Inferior parietal cortex (tissue), 1 donor: ENCODE measurements at regions not wholly inside any gene's neighbourhood (a gene's known extent, or its start where the extent isn't known, plus 50 kb on each side); places are given as distances from the start of the nearest gene placed in this dataset.
"Not testable (repeated sequence)": the region's sequence is repeated elsewhere in the genome, so short reads cannot be mapped to it uniquely, and the experiment has no call there.

Experiments
- DNase-seq: peaks from one replicate; pipeline ENCODE4 v3.0.0-alpha.2; 2016; ENCODE audit errors: extremely low spot score

DNA sequence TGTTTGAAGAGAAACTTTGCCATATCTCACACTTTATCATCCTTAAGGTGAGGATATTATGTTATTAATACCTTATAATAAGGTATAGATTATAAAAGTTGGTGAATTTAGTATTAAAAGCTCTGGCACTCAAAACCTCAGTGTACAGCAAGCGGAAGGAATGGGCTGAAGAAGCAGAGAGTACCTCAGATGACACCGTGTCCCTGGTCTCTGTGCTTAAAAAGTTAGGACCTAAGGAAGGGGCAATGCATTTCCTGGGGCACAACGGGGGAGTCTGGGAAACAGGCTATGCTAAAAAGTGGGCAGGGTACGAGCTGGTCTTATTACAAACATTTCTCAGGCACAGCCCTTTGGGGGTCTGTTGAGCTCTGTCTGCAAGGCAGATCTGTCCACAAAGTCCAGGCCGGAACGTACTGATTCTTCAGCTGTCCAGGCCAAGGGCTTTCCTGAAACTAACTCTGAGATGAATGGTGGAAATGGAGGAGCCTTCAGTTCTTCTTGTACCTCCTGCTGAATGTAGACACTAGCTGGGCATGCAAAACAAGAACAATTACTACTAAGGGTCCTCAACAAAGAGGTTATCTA, 202.7 kb downstream of the POM121L12 start:
- no peak for DNase-seq

GRCh38 chr7:53239151-53239550, 203.7 kb downstream of the POM121L12 start:
- not testable (repeated sequence) for DNase-seq

DNA sequence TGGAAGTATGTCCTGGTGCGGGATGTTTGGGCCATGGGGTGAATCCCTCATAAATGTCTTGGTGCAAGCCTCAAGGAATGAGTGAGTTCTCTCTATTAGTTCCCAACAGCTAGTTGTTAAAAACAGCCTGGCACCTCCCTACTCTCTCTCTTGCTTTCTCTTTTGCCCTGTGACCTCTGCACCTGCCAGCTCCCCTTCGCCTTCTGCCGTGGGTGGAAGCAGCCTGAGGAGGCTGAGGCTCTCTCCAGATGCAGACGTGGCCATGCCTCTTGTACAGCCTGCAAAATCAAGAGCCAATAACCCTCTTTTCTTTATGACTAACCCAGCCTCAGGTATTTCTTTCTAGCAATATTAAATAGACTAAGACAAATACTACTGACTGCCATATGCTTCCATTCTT, 210.3 kb downstream of the POM121L12 start:
- no peak for DNase-seq

DNA sequence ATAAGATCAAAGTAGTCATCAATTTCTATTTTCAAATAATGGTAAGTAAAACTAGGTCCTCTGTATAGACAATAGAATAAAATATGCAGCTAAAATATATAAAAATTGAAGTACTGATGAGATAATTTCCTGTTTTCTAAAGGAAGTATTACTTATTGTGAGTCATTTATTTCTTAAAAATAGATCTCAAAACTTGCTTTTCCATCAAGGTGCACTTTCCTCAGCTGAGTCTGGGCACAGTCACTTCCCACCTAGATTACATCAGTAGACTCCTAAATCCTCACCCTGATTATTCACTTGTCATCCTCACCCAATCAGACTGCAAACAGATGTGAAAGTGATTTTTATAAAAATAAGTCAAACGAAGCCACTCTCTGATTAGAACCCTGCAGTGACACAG, 211.5 kb downstream of the POM121L12 start:
- no peak for DNase-seq

GRCh38 chr7:53252539-53252938, 217.1 kb downstream of the POM121L12 start:
- DNase-seq, result no peak

DNA sequence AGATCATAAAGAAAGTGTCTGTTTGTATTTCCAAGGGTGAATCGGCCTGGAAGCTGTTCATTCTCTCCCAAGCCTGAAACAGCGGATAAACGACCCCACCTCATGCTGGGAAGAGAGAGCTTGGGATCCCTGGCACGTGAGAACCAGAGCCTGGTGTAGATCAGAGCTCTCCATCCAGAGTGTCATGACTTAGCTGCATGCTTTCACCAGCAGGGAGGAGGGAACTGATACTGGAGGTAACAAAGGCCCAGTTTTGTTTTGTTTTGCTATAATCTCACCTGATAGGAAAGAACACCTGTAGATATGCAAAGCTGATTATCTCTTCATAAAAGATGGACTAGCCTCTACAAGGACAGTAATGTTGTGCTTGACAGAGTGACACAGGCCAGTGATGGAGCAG, 236.6 kb downstream of the POM121L12 start:
- DNase-seq, result no peak

DNA sequence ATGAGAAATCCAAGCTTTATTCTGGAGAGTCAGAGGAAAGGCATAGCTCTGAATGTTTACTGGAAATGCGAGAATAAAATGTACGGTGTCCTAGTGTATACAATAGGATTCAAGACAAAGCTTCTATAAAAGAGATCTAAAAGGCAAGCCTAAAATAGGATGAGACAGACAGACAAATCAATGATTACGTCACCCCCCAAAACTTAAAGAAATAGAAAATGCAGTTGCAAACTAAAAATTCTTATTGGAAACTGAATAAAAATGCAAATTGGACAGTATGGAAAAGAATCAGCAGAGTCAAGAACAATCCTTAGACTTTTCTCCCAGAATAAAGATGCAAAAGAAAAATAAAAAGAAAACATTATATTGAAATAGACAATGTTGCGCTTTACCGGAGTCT, 245.9 kb downstream of the POM121L12 start:
- no peak for DNase-seq

DNA sequence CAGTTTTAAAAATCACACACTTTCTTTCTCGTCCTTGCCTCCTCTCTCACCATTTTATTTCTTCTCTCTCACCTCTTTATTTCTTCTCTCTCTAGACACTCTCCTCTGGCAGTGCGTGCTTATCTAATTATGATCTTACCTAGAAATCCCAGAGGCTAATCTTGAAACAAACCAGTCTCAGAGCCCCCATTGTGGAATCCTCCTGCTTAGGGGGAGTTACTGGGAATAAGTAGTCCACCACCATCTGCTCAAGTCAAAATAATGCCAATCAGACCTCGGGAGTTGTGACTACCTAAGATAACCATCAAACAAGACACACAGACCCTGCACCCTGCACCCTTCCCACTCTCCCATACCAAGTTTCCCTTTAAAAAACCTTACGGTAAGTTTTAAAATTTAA, 256.9 kb downstream of the POM121L12 start:
- no peak for DNase-seq

GRCh38 chr7:53302496-53303246, 267.2 kb downstream of the POM121L12 start:
- no peak for DNase-seq

DNA sequence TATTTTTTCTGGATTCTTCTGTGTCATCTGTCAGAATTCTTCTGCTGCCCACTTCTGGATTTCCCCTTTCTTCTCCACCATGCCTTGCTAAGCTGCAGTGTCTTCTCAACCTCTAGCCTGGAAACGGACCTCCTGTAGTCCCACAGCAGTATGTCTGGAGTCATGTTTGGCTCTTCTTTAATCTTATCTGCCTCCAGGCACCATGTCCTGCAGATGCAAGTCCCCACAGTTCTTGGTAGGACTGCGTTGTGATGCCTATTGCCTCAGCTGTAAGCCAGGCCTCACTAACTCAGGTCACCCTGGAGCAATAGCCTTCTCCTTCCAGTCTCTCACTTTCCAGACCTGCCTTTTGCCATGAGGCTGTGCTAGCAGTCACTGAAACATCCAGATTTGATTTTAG, 268.3 kb downstream of the POM121L12 start:
- no peak for DNase-seq

- DNase-seq, result no peak
These were observed 271.4 kb downstream of the POM121L12 start for GRCh38 chr7:53306846-53307245.

DNA sequence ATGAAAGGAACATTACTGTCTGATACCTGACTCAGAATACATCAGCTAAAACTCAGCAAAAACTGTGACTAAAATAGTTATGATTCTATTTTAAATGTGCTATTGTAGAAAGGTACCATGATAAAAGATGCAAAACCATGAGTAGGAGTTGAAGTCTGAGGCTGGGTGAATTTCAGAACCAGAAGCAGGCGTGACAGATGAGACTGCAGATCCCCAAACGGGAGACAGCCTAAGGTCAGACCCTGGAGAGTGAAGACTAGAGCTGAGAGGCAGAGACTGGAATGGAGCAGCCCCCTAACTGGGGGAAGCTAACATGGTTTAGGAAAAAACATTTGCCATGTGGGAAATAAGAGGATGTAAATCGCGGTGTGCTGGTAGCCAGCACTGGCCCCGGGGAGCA, 275.8 kb downstream of the POM121L12 start:
- DNase-seq, result no peak

DNA sequence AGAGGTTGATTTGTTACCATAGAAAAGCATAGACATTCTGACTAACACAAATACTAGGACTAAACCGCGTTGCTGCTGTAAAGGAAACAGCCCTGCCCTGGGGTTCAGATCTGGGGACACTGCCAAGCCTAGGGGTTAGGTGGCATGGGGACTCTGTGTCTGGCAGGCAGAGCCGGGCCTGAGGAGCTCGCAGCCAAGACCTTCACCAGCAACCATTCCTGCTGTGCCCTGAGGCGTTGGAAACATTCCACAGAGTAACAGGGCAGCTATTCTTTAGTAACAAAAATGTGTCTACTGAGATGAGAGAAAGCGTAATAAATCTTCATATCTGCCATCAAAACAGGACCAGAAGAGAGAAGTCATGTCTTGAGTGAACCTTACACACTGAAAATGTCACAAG, 280.5 kb downstream of the POM121L12 start:
- DNase-seq, result no peak

GRCh38 chr7:53318566-53318965, 283.1 kb downstream of the POM121L12 start:
- DNase-seq, result no peak

- DNase-seq, result no peak
These were observed 289.6 kb downstream of the POM121L12 start for GRCh38 chr7:53325061-53325460.

- no peak for DNase-seq
These were observed 291.2 kb downstream of the POM121L12 start for GRCh38 chr7:53326634-53327033.

DNA sequence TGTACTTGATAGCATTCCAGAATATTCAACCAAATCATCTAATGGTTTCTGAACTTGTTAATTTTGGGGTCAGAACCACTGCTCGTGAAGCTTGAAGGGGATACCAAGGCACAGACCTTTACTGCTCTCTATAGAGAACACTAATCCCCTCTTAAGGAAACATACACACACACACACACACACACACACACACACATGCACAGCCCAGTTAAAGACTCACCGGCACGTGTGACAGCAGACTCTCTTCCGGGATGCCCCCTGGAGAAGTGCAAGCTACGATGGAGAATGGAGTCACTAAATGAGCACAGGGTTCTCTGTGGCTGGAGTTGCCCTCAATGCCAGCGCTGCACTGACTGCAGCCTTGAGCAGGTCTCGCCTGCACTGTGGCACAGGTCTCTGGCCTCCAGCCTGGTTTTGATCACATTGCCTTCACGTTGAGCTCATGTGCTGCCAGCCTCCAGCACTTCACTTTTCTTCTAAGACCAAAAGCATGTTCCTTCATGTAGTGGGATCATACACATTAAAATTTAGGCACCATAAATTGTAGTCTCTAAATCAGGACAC, 300.8 kb downstream of the POM121L12 start:
- DNase-seq, result no peak

DNA sequence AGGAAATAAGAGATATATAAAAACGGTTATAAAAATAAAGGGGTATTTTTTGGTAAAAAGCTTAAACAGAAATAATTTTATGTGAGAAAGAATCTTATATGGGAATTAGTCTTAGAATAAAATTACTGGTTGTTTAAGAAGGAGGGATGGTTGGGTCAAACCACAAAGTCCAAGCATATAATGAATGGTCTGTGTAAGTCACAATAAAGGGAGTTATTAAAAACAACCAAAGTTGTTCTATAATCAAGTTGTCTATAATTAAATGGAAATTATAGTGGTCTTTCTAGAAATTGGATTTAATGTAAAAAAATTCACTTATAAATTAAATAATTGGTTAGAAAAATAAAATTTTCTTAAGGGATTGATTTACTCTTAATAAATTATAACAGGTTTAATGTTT, 304.8 kb downstream of the POM121L12 start:
- DNase-seq, result no peak

DNA sequence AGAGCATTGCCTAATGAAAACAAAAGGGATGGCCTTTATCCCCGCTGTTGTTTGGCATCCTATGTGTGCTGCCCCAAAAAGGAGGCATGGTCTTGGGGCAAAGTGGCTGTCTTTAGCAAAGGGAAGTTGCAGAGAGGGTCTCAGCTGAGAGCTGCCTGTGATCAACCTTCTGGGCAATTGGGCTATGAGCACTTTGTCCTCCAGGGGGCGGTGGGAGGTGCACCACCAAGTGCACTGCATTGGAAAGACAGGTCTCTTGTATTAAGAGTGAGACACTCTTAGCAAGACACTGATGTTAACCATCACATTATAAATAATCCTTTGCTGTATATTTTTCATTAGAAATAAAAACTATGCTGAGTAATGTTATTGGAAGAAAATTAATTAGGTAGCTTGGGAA, 314.8 kb downstream of the POM121L12 start:
- no peak for DNase-seq

- DNase-seq, result no peak
These were observed 316.2 kb downstream of the POM121L12 start for GRCh38 chr7:53351681-53352080.

GRCh38 chr7:53358269-53358668, 322.8 kb downstream of the POM121L12 start:
- no peak for DNase-seq

DNA sequence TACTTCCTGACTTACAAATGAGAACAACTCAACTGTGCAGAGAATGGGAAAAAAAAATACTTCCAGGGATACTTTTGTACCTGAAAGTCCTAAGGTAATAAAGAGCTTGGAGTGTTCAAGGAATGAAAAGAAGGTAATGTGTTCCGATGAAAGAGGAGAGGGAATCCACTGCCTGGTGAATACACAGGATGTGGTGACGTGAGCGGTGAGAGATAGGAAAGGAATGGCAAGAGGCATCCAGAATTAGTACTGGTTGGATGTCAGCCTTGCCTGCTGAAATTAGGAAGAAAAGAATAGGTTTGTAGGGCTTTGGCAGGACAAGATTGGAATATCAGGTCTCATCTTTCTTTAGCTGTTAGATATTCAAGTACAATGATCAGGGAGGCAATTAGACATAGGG, 347.7 kb downstream of the POM121L12 start:
- DNase-seq, result no peak

- DNase-seq, result not testable (repeated sequence)
These were observed 349.8 kb downstream of the POM121L12 start for GRCh38 chr7:53385239-53385638.
